Mucosa of rectum (tissue), 2 donors: ENCODE measurements at regions not wholly inside any gene's neighbourhood (a gene's known extent, or its start where the extent isn't known, plus 50 kb on each side); places are given as distances from the start of the nearest gene placed in this dataset.
"Not testable (repeated sequence)": the region's sequence is repeated elsewhere in the genome, so short reads cannot be mapped to it uniquely, and the experiment has no call there.

Source experiments
- H3K27ac ChIP-seq, 2 donors: one replicate each; pipeline ENCODE4 v1.7.0; 2013; ENCODE audit warnings: inconsistent platforms in 2 of 2, low read depth in 2 of 2, low read length in 2 of 2
- H3K27me3 ChIP-seq, 2 donors: one replicate each; pipeline ENCODE4 v1.7.0; 2013; ENCODE audit warnings: low read length in 2 of 2; ENCODE audit not compliant: control insufficient read depth in 2 of 2, insufficient read depth in 2 of 2
- H3K36me3 ChIP-seq, 2 donors: one replicate each; pipeline ENCODE4 v1.7.0; 2013; ENCODE audit warnings: low read length in 2 of 2; ENCODE audit not compliant: control insufficient read depth in 2 of 2, insufficient read depth in 2 of 2
- H3K4me1 ChIP-seq, 2 donors: one replicate each; pipeline ENCODE4 v1.7.0; 2013; ENCODE audit warnings: low read length in 2 of 2, mild to moderate bottlenecking in 1 of 2; ENCODE audit not compliant: control insufficient read depth in 2 of 2, insufficient read depth in 2 of 2
- H3K4me3 ChIP-seq, 2 donors: one replicate each; pipeline ENCODE4 v1.7.0; 2013; ENCODE audit warnings: low read length in 2 of 2
- H3K9ac ChIP-seq, 2 donors: one replicate each; pipeline ENCODE4 v1.7.0; 2013; ENCODE audit warnings: low read length in 2 of 2, low read depth in 1 of 2, mild to moderate bottlenecking in 1 of 2
- H3K9me3 ChIP-seq, 2 donors: one replicate each; pipeline ENCODE4 v1.7.0; 2013; ENCODE audit warnings: low read length in 2 of 2; ENCODE audit not compliant: control insufficient read depth in 2 of 2
- donor health status: healthy.
- donor health status: Normal muscosa, but diverticular disease.

- Histone ChIP-seq H3K9me3 (no peaks in the 10 kb centered on the region), H3K27ac (no peak overlapping the region), H3K4me1 (no peaks in the 10 kb centered on the region), H3K27me3 (no peaks in the 10 kb centered on the region), H3K9ac (no peak overlapping the region), H3K4me3 (no peak overlapping the region), H3K36me3 (no peaks in the 10 kb centered on the region)
Observed at GRCh38 chr13:89383891-89384290, 1712.7 kb downstream of the SLITRK5 start.

- Histone ChIP-seq H3K9ac (no peak overlapping the region), H3K4me1 (no peaks in the 10 kb centered on the region), H3K27ac (no peak overlapping the region), H3K27me3 (no peaks in the 10 kb centered on the region), H3K36me3 (no peaks in the 10 kb centered on the region), H3K4me3 (no peak overlapping the region), H3K9me3 (no peaks in the 10 kb centered on the region)
Observed at GRCh38 chr13:89393758-89394304, 1722.7 kb downstream of the SLITRK5 start.

GRCh38 chr13:89401264-89401675 lies 1730.1 kb downstream of the SLITRK5 start:
- H3K9me3 ChIP-seq, result no peaks in the 10 kb centered on the region
- no peaks in the 10 kb centered on the region for H3K36me3 ChIP-seq
- H3K4me3 ChIP-seq, result no peak overlapping the region
- H3K9ac ChIP-seq, result no peak overlapping the region
- no peak overlapping the region for H3K27ac ChIP-seq
- H3K4me1 ChIP-seq, result no peaks in the 10 kb centered on the region
- no peaks in the 10 kb centered on the region for H3K27me3 ChIP-seq

GRCh38 chr13:89402211-89402610 lies 1731.0 kb downstream of the SLITRK5 start:
- H3K4me1 ChIP-seq, result no peaks in the 10 kb centered on the region
- no peaks in the 10 kb centered on the region for H3K9me3 ChIP-seq
- H3K4me3 ChIP-seq, result no peak overlapping the region
- no peak overlapping the region for H3K27ac ChIP-seq
- H3K9ac ChIP-seq, result no peak overlapping the region
- H3K36me3 ChIP-seq, result no peaks in the 10 kb centered on the region
- no peaks in the 10 kb centered on the region for H3K27me3 ChIP-seq

- not testable (repeated sequence) for H3K36me3 ChIP-seq, H3K9me3 ChIP-seq, H3K27ac ChIP-seq, H3K4me1 ChIP-seq, H3K4me3 ChIP-seq, H3K9ac ChIP-seq, H3K27me3 ChIP-seq
Observed at GRCh38 chr13:89406096-89406495, 1734.9 kb downstream of the SLITRK5 start.

GRCh38 chr13:89407357-89407756 lies 1736.2 kb downstream of the SLITRK5 start:
- Histone ChIP-seq H3K9ac (no peak overlapping the region), H3K9me3 (no peaks in the 10 kb centered on the region), H3K4me3 (no peak overlapping the region), H3K27me3 (no peaks in the 10 kb centered on the region), H3K4me1 (no peaks in the 10 kb centered on the region), H3K27ac (no peak overlapping the region), H3K36me3 (no peaks in the 10 kb centered on the region)

GRCh38 chr13:89432997-89433396 lies 1761.8 kb downstream of the SLITRK5 start:
- peaks cover 0 to 4% of the 10 kb centered on the region in 2 donors for H3K9me3 ChIP-seq
- no peak overlapping the region for H3K9ac ChIP-seq
- no peak overlapping the region for H3K27ac ChIP-seq
- H3K27me3 ChIP-seq, result no peaks in the 10 kb centered on the region
- no peak overlapping the region for H3K4me3 ChIP-seq
- H3K4me1 ChIP-seq, result no peaks in the 10 kb centered on the region
- no peaks in the 10 kb centered on the region for H3K36me3 ChIP-seq

- not testable (repeated sequence) for H3K27me3 ChIP-seq
Observed at GRCh38 chr13:89434624-89435023, 1763.5 kb downstream of the SLITRK5 start.

GRCh38 chr13:89454681-89455080 lies 1783.5 kb downstream of the SLITRK5 start:
- Histone ChIP-seq H3K4me3 (no peak overlapping the region), H3K4me1 (no peaks in the 10 kb centered on the region), H3K9ac (no peak overlapping the region), H3K9me3 (no peaks in the 10 kb centered on the region), H3K27ac (no peak overlapping the region), H3K27me3 (no peaks in the 10 kb centered on the region), H3K36me3 (no peaks in the 10 kb centered on the region)

More at GRCh38 chr13:89434624-89435023, 1763.5 kb downstream of the SLITRK5 start:
- not testable (repeated sequence) for H3K27ac ChIP-seq, H3K9me3 ChIP-seq, H3K4me1 ChIP-seq, H3K4me3 ChIP-seq, H3K9ac ChIP-seq, H3K36me3 ChIP-seq

GRCh38 chr13:89455225-89455624 lies 1784.1 kb downstream of the SLITRK5 start:
- Histone ChIP-seq H3K9ac (no peak overlapping the region), H3K27me3 (no peaks in the 10 kb centered on the region), H3K36me3 (no peaks in the 10 kb centered on the region), H3K9me3 (no peaks in the 10 kb centered on the region), H3K4me1 (no peaks in the 10 kb centered on the region), H3K4me3 (no peak overlapping the region), H3K27ac (no peak overlapping the region)

- H3K27ac ChIP-seq, result no peak overlapping the region
- no peaks in the 10 kb centered on the region for H3K27me3 ChIP-seq
- no peak overlapping the region for H3K4me3 ChIP-seq
- H3K36me3 ChIP-seq, result no peaks in the 10 kb centered on the region
- H3K9ac ChIP-seq, result no peak overlapping the region
- no peaks in the 10 kb centered on the region for H3K9me3 ChIP-seq
- no peaks in the 10 kb centered on the region for H3K4me1 ChIP-seq
Observed at GRCh38 chr13:89455741-89456140, 1784.6 kb downstream of the SLITRK5 start.
